ENCODE measurements at regions not wholly inside any gene's neighbourhood (a gene's known extent, or its start where the extent isn't known, plus 50 kb on each side); places are given as distances from the start of the nearest gene placed in this dataset.
A peak's percentile ranks its signal among the peaks of the same experiment; 100 is the strongest.
"Not testable (repeated sequence)": the region's sequence is repeated elsewhere in the genome, so short reads cannot be mapped to it uniquely, and the experiment has no call there.

DNA sequence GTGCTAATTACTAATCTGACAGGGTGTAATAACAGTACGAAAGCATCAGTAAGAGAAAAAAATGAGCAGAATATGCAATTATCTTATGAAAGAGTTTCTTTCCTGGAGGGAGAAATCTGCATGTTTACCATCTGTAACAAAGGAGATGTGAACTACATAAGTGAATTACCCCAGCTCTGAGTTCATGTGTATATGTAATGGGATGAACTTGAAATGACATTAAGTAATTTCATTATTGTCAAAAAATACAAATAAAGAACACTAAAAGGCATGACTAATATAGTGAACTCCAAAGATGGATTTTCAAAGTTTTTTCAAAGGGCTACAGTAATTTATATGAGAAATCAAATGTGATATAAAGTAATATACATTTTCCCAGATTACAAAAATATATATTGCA is 944.0 kb downstream of the MAT2B start:
- DNase-seq: no peak

DNA sequence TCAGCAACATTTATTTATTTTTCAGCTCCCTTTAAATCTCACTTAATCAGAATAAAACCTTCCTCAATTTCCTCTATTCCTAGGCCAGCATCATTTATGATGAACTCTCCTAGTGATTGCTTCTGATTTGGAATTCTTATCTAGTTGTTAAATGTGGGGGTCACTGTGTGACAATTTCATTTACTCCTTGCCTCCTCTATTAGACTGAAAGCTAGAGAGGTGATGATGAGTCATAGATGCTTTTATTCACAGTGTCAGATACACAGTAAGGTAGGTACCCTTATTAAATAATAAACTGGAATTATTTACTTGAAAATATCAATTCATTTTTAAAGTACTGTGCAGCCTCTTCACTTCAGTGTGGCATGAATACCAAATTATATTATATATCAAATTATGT is 960.6 kb downstream of the MAT2B start:
- DNase-seq: no peak

DNA sequence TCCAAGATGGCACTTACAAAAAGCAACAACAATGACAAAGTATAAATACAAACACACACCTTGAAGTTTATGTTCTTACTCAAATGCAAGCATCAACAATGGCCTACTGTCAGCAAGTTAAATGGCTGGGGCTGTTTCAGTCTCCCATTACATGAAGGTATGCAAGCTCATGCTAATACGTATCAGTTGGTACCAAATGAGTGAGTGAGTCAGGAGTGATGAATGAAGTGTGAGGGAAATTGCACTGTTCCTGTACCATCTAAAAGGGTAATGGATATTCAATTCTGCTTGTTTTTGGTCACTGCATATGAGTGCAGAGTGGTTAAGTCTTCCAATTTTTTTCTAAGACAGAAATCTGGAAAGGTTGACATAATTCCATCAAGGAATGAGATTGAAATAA is 964.9 kb downstream of the MAT2B start:
- DNase-seq: no peak

DNA sequence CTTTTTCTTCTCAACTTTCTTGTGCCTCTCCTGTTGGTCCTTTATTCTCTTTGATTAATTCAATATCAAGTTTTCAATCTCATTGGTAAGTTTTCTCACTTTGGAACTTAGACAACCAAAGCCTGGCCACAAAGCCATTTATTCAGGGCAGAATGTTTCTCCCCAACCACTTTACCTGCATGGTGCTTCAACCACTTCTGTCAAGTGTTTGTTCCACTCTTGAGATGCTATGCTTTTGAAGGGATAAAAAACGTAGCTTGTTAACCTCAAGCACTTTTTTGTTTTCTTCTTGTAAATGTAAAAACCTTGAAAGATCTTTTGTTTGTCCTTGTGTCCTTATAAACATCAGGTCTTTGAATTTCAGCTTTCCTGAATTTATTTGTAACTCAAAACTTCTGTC is 966.7 kb downstream of the MAT2B start:
- no peak for DNase-seq

DNA sequence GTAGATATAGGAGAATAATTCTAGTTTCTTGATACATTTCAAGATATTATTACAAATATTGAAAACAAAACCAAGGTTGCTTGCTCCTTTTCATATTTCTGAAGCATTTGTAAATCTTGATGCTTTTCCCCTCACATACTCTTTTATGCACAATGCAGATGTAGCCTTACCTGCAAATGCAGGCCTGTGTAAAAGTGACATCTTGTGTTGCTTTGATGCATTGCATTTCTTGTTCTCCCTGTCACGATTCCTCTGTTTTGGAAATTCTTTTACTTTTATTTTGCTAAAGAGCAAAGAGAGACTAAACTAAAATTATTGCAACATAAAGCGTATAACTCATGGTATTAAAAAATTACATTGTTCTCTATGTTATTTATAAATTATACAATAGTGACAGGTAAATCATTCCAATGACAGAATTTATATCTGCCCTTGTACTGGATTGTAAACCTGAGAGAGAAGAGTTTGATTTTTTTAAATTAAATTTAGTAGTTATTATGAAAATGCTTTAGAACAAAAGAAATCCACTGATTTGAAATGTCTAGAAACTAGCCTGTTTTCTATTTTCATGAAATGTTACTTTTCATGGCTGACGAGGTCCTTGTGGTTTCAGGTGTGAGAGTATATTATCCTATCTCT is 970.0 kb downstream of the MAT2B start:
- DNase-seq: no peak

DNA sequence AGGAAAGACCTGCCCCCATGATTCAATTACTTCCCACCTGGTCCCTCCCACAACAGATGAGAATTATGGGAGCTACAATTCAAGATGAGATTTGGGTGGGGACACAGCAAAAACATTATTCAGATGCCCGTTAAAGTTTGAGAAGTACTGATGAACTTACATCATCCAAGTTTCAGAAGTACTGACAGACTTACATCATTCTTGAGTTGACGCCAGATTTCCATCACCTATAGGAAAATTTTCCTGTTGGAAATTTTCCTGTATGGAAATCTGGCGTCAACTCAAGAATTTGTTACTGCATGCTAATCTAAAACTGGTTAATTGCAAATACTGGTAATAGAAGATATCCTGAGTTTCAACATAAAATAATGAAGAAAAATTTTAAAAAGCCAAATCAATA is 975.9 kb downstream of the MAT2B start:
- no peak for DNase-seq

DNA sequence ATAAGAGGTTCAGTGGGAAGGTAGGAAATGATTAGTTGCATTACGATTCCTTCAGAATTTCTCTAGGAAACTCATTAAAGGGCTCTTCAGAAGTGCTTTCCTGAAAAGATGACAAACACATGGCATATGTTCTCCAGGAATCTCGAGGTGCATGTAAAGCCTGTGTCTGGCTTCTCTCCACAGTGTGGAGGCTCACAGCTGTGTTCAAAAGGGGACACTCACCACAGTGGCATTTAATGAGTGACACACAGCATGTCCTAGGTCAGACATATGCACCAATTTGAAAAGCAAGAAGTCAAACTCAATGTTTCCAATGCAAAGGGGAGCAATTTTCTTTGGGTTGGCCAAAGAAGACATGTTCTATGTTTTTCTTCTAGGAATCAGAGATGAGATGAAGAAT is 976.9 kb downstream of the MAT2B start:
- DNase-seq: no peak

DNA sequence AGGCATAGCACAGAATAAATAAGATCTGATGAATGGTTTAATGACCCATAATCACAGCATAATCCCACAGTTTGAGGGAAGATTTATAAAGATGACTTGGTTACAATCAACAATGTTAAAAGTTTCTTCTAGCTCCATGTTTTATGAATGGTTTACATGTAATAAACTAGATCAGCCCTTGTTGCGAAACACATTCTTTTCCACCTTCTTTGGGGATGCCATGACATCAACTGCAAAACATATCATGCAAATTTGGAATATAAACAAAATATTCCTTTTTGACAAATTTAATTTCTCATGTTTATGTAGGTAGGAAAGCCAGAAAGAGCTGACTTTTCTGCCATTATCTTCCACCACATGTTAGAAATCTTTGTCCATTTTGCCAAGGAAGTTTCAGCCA is 979.5 kb downstream of the MAT2B start:
- DNase-seq: no peak

DNA sequence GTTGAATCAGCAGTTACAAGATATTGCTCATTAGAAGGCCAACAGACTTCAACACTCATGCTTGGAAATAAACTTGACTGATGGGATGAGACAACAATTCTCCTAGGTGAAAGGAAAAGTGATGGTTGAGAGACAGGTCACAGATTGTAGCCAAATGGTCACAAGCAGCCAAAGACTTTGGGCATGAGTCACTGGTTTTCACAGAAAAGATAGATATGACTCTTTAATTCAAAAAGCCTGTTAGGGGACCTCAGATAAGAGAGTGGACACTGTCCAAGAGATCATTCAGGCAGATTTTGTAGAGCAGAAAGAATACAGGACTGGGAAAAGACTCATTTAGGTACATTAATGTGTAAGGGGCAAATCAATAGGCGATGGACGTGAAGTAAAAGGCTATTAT is 982.5 kb downstream of the MAT2B start:
- DNase-seq: no peak

DNA sequence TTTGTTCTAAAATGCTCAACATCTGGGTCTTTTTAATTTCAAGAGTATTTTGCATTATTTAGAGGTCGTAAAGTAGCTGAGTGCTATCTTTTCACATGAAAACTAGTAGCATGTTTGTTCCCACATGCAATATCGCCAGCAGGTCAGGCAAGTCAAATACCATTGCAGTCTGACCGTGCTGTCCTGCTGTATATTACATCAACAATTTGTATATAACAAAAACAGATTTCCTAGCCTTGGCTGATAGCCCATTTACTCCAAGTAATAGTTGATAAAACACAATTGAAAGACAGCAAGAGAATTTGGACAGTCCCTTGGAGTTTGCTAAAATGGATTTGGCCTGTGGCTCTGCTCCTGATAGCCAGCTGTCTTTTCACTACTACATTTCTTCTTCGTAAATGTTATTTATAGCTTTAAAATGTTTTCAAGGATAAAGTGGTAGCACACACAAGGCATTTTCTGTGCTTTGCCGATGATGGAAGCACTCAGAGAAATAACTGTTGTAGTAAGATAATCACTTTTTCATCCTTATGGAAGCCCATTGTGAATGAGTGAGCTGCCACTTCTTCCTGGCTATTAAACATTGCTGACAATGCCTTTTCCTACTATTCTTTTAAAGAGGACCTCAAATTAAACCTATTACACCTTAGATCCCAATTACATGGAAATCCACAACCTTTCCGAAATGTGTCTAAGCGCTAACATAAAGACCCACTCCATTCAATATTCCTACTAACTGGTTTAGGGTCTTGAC is 992.1 kb downstream of the MAT2B start:
- DNase-seq: no peak

DNA sequence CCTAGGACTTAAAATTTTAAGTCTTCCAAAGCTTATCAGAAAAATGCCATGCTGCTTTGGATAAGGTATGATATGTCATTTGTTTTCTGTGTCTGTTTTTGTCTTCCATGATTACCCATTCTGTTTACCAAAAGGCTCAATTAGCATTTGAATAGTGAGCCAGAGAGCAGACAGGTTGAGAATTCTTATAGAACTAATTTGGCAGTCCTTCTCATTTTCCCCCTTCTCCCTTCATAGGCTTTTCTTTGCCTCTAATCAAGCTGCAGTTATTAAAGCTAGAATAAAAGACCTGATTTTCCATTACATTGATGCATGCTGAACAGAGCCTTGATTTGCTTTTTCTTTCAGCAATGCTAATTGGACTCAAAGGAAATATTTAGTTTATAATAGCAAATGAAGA is 993.0 kb downstream of the MAT2B start:
- no peak for DNase-seq

DNA sequence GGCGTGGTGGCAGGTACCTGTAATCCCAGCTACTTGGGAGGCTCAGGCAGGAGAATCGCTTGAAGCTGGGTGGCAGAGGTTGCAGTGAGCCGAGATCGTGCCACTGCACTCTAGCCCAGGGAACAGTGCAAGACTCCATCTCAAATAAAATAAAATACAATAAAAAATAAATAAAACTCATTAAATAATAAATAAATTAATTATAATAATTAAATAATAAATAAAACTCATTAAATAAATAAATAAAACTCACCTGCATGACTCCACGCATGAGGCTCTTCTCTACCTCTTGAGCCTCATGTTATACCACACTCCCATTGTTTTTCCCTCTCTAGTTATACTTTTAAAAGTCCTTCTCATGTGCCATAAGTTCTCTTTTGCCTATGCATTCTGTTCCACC is 995.4 kb downstream of the MAT2B start:
- no peak for DNase-seq

DNA sequence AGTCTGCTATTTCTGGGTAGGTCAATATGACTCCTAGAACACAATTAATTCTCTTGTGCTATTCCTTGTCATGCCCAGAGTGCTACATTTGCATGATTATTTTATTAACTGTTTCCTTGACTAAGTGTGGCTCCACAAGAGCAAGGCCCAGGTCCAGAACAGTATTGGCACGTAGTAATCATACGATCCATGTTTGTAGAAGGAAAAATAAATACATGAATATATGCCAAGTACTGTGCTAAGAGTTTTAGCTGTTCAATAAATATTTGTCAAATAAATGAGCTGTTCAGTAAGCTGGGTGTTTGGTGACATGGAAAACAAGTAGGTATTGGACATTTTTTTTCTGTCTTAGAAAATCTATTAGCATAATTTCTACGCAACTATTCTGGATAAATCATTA is 995.9 kb downstream of the MAT2B start:
- DNase-seq: no peak

DNA sequence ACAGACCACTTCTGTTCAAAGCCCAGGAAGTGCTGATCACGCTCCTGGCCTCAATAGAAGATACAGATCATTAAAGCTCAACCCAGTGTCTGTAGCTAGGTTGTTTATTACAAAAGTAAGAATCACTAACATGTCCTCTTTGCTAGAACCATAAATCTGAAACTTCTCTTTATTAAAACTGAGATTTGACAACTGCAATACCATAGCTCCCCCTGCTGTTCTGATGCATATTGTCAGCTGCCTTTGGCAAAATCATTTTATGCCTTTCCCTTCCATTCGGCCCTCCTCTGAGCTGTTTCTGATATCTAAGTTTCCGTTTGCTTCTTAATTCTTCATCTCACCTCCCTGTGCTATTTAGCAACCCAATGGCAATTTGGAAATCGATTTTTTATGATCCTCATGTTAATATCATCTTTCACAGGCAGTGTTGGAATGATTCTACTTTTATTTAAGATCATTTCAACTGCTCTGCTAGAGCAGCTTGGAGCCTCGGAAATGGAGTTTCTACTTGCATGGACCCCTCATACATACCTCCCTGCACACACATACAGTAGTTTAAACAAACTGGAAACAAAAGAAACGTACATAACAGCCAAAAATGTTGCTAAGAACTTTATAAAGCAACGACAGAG is 998.8 kb downstream of the MAT2B start:
- DNase-seq: peak; percentile 57

DNA sequence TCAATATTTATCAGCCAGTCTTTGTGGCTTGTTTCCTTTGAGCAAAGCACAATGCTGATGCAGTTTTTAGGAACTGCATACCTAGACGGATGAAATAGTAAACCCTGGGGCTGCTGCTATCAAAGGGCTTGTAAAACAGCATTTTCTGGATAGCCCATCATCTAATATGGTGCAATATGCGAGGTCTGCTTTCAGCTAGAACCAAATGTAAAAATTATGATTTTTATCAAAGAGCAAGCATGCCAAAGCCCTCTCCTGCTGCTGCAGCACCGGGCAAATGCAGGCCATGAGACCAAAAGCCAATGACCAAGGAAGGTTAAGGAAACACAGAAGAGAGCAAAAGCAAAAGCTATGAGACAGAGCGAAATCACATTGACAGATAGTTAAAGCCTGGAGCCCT is 1000.4 kb downstream of the MAT2B start:
- no peak for DNase-seq

DNA sequence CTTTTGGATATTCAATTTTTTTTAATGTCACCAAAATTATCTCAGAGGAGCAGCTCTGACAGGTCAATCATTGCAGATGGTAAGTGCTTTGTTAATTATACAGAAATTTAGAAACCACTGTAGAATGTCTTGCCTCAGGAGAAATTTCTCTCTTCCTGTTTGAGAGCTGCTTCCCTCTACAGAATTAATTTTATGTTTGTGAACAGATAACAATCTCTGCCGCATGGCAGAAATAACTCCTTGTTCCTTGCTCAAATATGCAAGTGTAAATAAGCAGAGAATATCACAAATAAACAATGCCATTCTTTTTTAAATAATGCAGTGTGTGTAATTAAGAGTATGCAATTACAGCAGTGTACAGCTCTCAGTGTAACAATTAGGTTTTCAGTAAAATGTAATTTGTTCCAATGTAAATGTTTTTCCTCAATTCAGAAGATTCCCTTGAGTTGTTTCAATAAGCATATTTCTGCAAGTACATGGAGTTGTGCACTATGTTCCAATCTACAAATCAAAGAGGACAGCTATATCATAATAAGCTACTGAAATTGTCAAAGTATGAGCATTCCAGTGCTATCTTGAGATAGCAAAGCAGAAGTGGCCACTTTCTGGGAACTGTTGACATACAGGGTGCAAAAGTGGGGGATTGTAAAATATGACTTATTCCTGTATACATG is 1012.8 kb downstream of the MAT2B start:
- DNase-seq: no peak

DNA sequence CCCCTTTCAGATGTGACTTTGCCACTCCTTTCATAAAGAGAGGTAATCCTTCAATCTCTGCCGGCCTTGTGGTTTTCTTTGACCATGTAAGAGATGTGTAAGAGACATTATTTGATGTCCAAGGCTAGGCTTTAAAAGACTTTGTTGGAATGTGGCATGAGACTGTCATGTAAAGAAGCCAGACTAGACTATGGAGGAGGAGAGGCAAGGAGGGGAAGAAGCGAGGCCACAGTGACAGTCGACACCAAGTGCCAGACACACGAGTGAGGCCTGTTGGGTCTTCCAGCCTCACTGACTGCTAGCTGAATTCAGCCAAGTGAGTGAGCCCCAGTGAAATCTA is 1013.3 kb downstream of the MAT2B start:
- no peak for DNase-seq

DNA sequence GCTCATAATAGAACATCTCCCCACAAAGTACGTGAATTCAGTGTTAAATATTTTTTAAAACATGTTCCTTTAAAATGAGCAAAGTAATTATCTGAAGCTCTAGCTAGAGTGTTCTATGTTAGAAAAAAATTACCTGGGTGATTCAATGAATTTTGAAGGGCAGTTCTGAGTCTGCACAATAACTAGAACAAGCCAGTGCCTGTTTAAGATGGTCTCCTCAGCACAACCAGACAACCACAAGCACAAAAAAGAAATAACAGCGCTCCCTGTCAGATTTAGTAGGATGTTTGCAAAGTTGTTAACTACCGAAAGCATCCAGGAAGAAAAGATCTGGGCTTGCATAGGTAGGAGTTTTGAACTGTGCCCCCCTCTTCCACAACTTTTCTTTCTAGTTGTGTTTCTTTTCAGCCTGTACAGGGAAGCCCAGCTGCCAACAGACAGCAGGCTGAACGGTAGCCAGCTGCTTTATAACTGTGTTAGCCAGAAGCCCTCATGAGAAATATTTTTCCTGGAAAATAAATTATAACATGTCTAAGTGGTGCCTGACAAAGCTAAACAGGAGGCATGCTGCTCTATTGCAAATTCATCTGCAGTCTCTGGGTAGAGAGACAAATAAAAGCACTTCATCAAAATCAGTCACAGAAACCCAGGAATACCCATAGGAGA is 1026.9 kb downstream of the MAT2B start:
- peak; percentile 83 for DNase-seq

DNA sequence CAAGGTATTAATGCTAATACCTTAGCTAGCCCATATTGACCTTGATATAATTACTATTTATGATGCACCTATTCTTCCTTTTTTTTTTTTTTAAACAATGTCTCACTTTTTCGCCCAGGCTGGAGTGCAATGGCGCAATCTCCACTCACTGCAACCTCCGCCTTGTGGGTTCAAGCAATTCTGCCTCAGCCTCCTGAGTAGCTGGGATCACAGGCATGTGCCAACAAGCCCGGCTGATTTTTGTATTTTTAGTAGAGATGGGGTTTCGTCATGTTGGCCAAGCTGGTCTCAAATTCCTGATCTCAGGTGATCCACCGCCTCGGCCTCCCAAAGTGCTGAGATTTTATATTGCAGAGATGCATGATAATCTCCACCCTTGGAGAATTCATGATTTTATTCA is 1028.0 kb downstream of the MAT2B start:
- DNase-seq: not testable (repeated sequence)

DNA sequence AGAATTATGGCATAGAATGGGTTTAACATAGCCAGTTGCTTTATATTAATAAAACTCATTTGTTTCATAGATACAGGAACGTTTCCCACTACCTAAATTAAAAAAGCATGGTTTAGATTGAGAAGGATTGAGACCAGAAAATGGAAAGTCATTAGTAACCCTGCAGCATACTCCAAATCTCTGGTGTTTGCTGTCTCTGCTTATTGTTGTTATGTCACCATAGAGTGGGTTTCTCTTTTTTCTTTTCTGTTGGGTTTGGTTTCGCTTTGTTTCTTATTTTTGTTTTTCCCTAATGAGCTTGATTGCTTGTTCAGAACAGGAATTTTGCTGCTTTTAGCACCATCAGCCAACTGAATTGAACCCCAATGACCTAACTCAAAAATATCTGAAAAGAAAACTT is 1034.8 kb downstream of the MAT2B start:
- no peak for DNase-seq

DNA sequence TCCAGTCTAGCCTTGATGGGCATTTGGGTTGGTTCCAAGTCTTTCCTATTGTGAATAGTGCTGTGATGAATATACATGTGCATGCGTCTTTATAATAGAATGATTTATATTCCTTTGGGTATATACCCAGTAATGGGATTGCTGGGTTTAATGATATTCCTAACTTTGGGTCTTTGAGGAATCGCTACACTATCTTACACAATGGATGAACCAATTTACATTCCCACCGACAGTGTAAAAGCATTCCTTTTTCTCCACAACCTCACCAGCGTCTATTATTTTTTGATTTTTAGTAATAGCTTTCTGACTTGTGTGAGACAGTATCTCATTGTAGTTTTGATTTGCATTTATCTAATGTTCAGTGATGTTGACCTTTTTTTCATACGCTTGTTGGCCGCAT is 1040.1 kb downstream of the MAT2B start:
- no peak for DNase-seq

DNA sequence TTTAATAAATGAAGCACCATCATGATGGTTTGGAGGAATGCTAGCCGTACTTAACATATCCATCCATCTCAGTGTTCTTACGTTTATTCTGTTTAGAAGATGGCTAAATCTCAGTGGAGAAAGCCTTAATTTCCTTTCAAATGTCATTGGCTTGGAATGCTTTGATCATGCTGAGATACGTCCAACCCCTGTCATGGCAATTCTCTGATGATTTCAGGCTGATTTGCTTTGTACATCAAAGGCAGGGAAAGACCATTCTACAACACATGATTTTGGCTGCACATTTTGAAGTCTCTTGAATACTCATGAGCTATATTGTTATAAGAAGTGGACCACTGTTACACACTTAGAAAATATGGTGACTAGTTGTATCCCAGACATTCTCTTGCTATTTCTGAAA is 1048.4 kb downstream of the MAT2B start:
- no peak for DNase-seq

DNA sequence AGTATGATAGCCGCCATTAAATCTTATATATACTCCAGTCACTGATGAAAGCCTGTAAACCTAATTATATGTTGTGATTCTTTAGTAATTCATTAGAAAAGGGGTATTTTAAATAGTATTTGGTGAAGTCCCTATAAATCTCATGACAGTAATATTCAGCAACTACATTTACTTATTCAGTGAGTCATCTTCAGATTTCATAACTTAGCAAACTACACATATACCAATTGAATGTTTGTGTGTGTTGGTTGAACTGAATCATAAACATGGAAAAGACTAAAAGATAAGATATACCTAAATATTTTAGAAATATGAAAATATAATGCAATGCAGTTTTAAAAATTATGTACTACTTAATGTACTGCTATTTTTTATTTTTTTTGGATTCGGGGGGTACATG is 1050.4 kb downstream of the MAT2B start:
- DNase-seq: no peak

DNA sequence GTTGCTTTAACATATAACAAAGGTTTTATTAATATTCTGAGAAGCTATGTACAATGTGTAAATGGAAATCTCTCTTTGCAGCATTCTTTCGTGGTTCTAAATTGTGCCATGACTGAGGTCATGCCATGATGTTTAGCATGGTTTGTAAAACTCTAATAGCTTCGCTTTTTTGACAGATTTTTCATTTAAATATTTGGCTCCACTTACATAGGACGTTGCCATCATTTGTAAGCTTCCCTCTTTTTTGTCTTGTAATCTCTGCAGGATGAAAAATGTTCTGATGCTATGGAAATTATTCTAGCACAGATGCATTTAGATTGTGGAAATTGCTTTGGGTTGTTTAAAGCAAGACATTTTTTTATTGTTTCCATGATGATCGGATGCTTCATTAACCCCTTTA is 1054.8 kb downstream of the MAT2B start:
- DNase-seq: no peak

Data from DMS 273 treated with DMSO at 0.1 percent for 48 hours (cell line).